ENCODE measurements at regions not wholly inside any gene's neighbourhood (a gene's known extent, or its start where the extent isn't known, plus 50 kb on each side); places are given as distances from the start of the nearest gene placed in this dataset.

DNA sequence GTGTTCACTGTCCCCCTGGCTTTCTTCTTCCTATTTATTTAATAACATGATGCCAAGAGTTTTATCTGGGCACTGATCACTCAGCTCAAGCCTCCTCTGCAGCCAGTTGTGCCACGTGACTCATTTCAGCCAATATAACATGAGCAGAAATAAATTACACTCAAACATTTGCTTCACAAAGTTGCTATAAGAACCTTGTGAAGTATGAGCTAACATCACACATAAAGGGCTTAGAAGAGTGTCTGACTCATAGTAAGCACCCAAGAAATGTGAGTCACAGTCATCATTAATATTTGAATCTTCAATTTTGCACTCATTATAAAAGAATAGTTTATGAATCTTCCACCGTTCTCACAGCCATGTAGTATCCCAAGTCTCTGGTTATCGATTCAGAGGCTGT is 414.6 kb upstream of the NPVF start:
- TF ChIP-seq, protein P1, sequence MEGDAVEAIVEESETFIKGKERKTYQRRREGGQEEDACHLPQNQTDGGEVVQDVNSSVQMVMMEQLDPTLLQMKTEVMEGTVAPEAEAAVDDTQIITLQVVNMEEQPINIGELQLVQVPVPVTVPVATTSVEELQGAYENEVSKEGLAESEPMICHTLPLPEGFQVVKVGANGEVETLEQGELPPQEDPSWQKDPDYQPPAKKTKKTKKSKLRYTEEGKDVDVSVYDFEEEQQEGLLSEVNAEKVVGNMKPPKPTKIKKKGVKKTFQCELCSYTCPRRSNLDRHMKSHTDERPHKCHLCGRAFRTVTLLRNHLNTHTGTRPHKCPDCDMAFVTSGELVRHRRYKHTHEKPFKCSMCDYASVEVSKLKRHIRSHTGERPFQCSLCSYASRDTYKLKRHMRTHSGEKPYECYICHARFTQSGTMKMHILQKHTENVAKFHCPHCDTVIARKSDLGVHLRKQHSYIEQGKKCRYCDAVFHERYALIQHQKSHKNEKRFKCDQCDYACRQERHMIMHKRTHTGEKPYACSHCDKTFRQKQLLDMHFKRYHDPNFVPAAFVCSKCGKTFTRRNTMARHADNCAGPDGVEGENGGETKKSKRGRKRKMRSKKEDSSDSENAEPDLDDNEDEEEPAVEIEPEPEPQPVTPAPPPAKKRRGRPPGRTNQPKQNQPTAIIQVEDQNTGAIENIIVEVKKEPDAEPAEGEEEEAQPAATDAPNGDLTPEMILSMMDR (IDR thresholded peaks at IDR 0.05), result no peak
- TF ChIP-seq POLR2A (IDR thresholded peaks at IDR 0.05; ENCODE audit: low read length), result no peak

Data from A549 (cell line).